IMR-90 (cell line): ENCODE measurements at regions not wholly inside any gene's neighbourhood (a gene's known extent, or its start where the extent isn't known, plus 50 kb on each side); places are given as distances from the start of the nearest gene placed in this dataset.
A peak's percentile ranks its signal among the peaks of the same experiment; 100 is the strongest.

ENCODE experiments used
- ATAC-seq: fragments of 200-7000 bp; cut with Tn5 transposase; 2 replicates; pipeline ENCODE4 v1.9.1; 2020; ENCODE audit warnings: low read depth, mild to moderate bottlenecking, moderate library complexity
- BruUV-seq: library from RNA; stranded (reverse); fragments of 400-500 nt; replicated peaks from 2 replicates; lab custom pipeline; 2021; lab: Mats Ljungman, UMichigan
- CTCF ChIA-PET: fragments of 300-600 bp; formaldehyde crosslinking; extraction: SDS; loops from one replicate; lab custom pipeline; 2021; ENCODE audit warnings: antibody characterized with exemption; lab: Yijun Ruan, JAX
- POLR2A ChIA-PET: fragments of 300-600 bp; sonication (Branson Sonifier 250); formaldehyde crosslinking; loops from one replicate; lab custom pipeline; 2022; ENCODE audit warnings: antibody characterized with exemption; ENCODE audit not compliant: unreplicated experiment; lab: Charles Lee
- DNase-seq: peaks from one replicate; pipeline ENCODE4 v3.0.0; 2013
- H2AFZ ChIP-seq: replicated peaks from 2 replicates; pipeline ENCODE3; 2013; ENCODE audit warnings: low read length, mild to moderate bottlenecking; ENCODE audit not compliant: poor library complexity
- H2AK5ac ChIP-seq: 2 replicates; pipeline ENCODE4 v1.6.1; 2013; ENCODE audit warnings: low read depth, low read length, inconsistent platforms
- H2AK9ac ChIP-seq: replicated peaks from 2 replicates; pipeline ENCODE3; 2013; ENCODE audit warnings: mild to moderate bottlenecking, low read depth, low read length, moderate library complexity; ENCODE audit not compliant: poor library complexity
- H2BK120ac ChIP-seq: 2 replicates; pipeline ENCODE4 v1.6.1; 2013; ENCODE audit warnings: low read depth, low read length, inconsistent platforms
- H2BK15ac ChIP-seq: 3 replicates; pipeline ENCODE4 v1.6.1; 2013; ENCODE audit warnings: low read depth, low read length, inconsistent platforms
- H2BK20ac ChIP-seq: 2 replicates; pipeline ENCODE4 v1.6.1; 2013; ENCODE audit warnings: low read depth, mild to moderate bottlenecking, inconsistent platforms, low read length, moderate library complexity
- H2BK5ac ChIP-seq: 2 replicates; pipeline ENCODE4 v1.6.1; 2013; ENCODE audit warnings: mild to moderate bottlenecking, low read depth, low read length, inconsistent platforms; ENCODE audit not compliant: poor library complexity, severe bottlenecking
- H3K14ac ChIP-seq: replicated peaks from 2 replicates; pipeline ENCODE4 v1.6.1; 2013; ENCODE audit warnings: low read depth, low read length, inconsistent platforms
- H3K18ac ChIP-seq: 2 replicates; pipeline ENCODE4 v1.6.1; 2013; ENCODE audit warnings: low read depth, low read length, control low read depth
- H3K23ac ChIP-seq: 2 replicates; pipeline ENCODE4 v1.6.1; 2013; ENCODE audit warnings: low read depth, low read length, inconsistent platforms
- H3K27ac ChIP-seq: 2 replicates; pipeline ENCODE4 v1.5.1; 2013; ENCODE audit warnings: mild to moderate bottlenecking, control low read depth, low read length; ENCODE audit not compliant: insufficient read depth
- H3K27me3 ChIP-seq: 2 replicates; pipeline ENCODE4 v1.6.1; 2013; ENCODE audit warnings: low read length; ENCODE audit not compliant: control insufficient read depth, insufficient read depth
- H3K36me3 ChIP-seq: 2 replicates; pipeline ENCODE4 v1.6.1; 2013; ENCODE audit warnings: low read length, mixed read lengths; ENCODE audit not compliant: control insufficient read depth, insufficient read depth
- H3K4ac ChIP-seq: 2 replicates; pipeline ENCODE4 v1.6.1; 2013; ENCODE audit warnings: low read depth, low read length, inconsistent platforms
- H3K4me1 ChIP-seq: 2 replicates; pipeline ENCODE4 v1.6.1; 2013; ENCODE audit warnings: low read length, mixed read lengths; ENCODE audit not compliant: control insufficient read depth, insufficient read depth
- H3K4me2 ChIP-seq: 2 replicates; pipeline ENCODE4 v1.6.1; 2013; ENCODE audit warnings: low read depth, mild to moderate bottlenecking, control low read depth, low read length, moderate library complexity
- H3K4me3 ChIP-seq: 2 replicates; pipeline ENCODE4 v1.5.1; 2013; ENCODE audit warnings: low read depth, mild to moderate bottlenecking, control low read depth, low read length, moderate library complexity; ENCODE audit not compliant: insufficient read depth
- H3K56ac ChIP-seq: 2 replicates; pipeline ENCODE4 v1.6.1; 2013; ENCODE audit warnings: low read length, inconsistent platforms; ENCODE audit not compliant: insufficient read depth; ENCODE audit errors: extremely low read depth
- H3K79me1 ChIP-seq, 2 experiments: 2 replicates each; pipeline ENCODE4 v1.6.1; 2013; ENCODE audit warnings: low read length in 2 of 2, inconsistent platforms in 1 of 2, low read depth in 1 of 2
- H3K9ac ChIP-seq: 2 replicates; pipeline ENCODE4 v1.6.1; 2013; ENCODE audit warnings: low read depth, low read length, control low read depth
- H3K9me1 ChIP-seq: 2 replicates; pipeline ENCODE4 v1.6.1; 2013; ENCODE audit warnings: low read length, inconsistent platforms; ENCODE audit not compliant: insufficient read depth
- H3K9me3 ChIP-seq: 2 replicates; pipeline ENCODE4 v1.6.1; 2013; ENCODE audit warnings: low read length; ENCODE audit not compliant: control insufficient read depth, insufficient read depth
- H4K20me1 ChIP-seq: 2 replicates; pipeline ENCODE4 v1.6.1; 2013; ENCODE audit warnings: low read length, inconsistent platforms; ENCODE audit not compliant: insufficient read depth
- H4K5ac ChIP-seq: 2 replicates; pipeline ENCODE4 v1.6.1; 2013; ENCODE audit warnings: mild to moderate bottlenecking, low read depth, low read length, control low read depth
- H4K8ac ChIP-seq, 2 experiments: 2 replicates each; pipeline ENCODE4 v1.6.1; 2013; ENCODE audit warnings: low read depth in 2 of 2, low read length in 2 of 2, control low read depth in 1 of 2, inconsistent platforms in 1 of 2
- H4K91ac ChIP-seq: 2 replicates; pipeline ENCODE4 v1.6.1; 2013; ENCODE audit warnings: low read depth, low read length, inconsistent platforms; ENCODE audit not compliant: insufficient read depth
- BHLHE40 ChIP-seq: fragments of 150-350 bp; IDR thresholded peaks from 2 replicates; pipeline ENCODE4 v1.6.1; 2016; ENCODE audit warnings: mild to moderate bottlenecking, low read depth, low read length
- CEBPB ChIP-seq: IDR thresholded peaks from 2 replicates; pipeline ENCODE4 v1.6.1; 2012; ENCODE audit warnings: low read depth, low read length, improper control_type of control experiment
- CHD1 ChIP-seq: IDR thresholded peaks from 2 replicates; pipeline ENCODE4 v1.6.1; 2012; ENCODE audit warnings: low read depth, low read length, improper control_type of control experiment
- CTCF ChIP-seq: conservative IDR thresholded peaks from 2 replicates; pipeline ENCODE4 v1.5.1; 2012; ENCODE audit warnings: mild to moderate bottlenecking, low read depth, low read length, improper control_type of control experiment
- ELK1 ChIP-seq: fragments of 150-350 bp; IDR thresholded peaks from 2 replicates; pipeline ENCODE4 v1.6.1; 2016; ENCODE audit warnings: low read depth, mild to moderate bottlenecking, low read length, moderate library complexity, borderline replicate concordance
- FOS ChIP-seq: fragments of 150-350 bp; IDR thresholded peaks from 2 replicates; pipeline ENCODE4 v1.6.1; 2016; ENCODE audit warnings: low read depth, low read length
- MAFK ChIP-seq: IDR thresholded peaks from 2 replicates; pipeline ENCODE4 v1.6.1; 2012; ENCODE audit warnings: low read depth, low read length, improper control_type of control experiment
- MAZ ChIP-seq: IDR thresholded peaks from 2 replicates; pipeline ENCODE4 v1.6.1; 2012; ENCODE audit warnings: low read depth, mild to moderate bottlenecking, low read length, improper control_type of control experiment, moderate library complexity, borderline replicate concordance
- MXI1 ChIP-seq: IDR thresholded peaks from 2 replicates; pipeline ENCODE4 v1.6.1; 2012; ENCODE audit warnings: low read depth, mild to moderate bottlenecking, low read length, moderate library complexity, borderline replicate concordance
- NFE2L2 ChIP-seq: fragments of 150-350 bp; IDR thresholded peaks from 2 replicates; pipeline ENCODE4 v1.6.1; 2016; ENCODE audit warnings: low read depth, mild to moderate bottlenecking, low read length
- POLR2A ChIP-seq: IDR thresholded peaks from 2 replicates; pipeline ENCODE4 v1.6.1; 2012; ENCODE audit warnings: mild to moderate bottlenecking, low read depth, low read length
- RAD21 ChIP-seq: IDR thresholded peaks from 2 replicates; pipeline ENCODE4 v1.6.1; 2012; ENCODE audit warnings: low read length, improper control_type of control experiment
- RCOR1 ChIP-seq: IDR thresholded peaks from 2 replicates; pipeline ENCODE4 v1.6.1; 2012; ENCODE audit warnings: mild to moderate bottlenecking, low read length, improper control_type of control experiment; ENCODE audit not compliant: insufficient replicate concordance
- RFX5 ChIP-seq: IDR thresholded peaks from 2 replicates; pipeline ENCODE4 v1.8.0; 2012; ENCODE audit warnings: low read depth, mild to moderate bottlenecking, low read length, moderate library complexity
- SMC3 ChIP-seq: fragments of 150-350 bp; IDR thresholded peaks from 2 replicates; pipeline ENCODE4 v1.6.1; 2016; ENCODE audit warnings: low read depth, mild to moderate bottlenecking, antibody characterized with exemption, low read length, moderate library complexity
- USF2 ChIP-seq: fragments of 150-350 bp; IDR thresholded peaks from 2 replicates; pipeline ENCODE4 v1.6.1; 2017; ENCODE audit warnings: mild to moderate bottlenecking, antibody characterized with exemption, low read length, low read depth
- WGBS, 2 experiments: methylation state at CpG; one replicate each; pipeline versions ENCODE4 v1.1.5 to v1.1.7; 2013; ENCODE audit warnings: missing lambda C conversion rate in 2 of 2; ENCODE audit not compliant: insufficient read length in 1 of 2; ENCODE audit errors: extremely low coverage in 2 of 2; 5-methylcytosine and 5-hydroxymethylcytosine counted together
- dilution Hi-C: fragments of 300-500 bp; cut with HindIII; formaldehyde crosslinking; loops from one replicate; pipeline ENCODE4 v1.14.3; 2018; ENCODE audit warnings: low sequenced_read_pairs; ENCODE audit not compliant: unreplicated experiment
- in situ Hi-C: fragments of 300-500 bp; cut with MboI; formaldehyde crosslinking; loops from 3 replicates; pipeline ENCODE4 v1.14.3; 2019; ENCODE audit warnings: low sequenced_read_pairs, inconsistent platforms, mixed read lengths
- intact Hi-C: fragments of 100-400 bp; cut with micrococcal nuclease; formaldehyde crosslinking; loops from 2 replicates; pipeline ENCODE4 v1.10.0; 2022

GRCh38 chr15:79640206-79640605, 208.1 kb downstream of the MINAR1 start:
- Histone ChIP-seq H3K4me1 (peaks cover 6% of the 10 kb centered on the region), H4K5ac (peak overlapping the region; percentile 53; the same call in 1 of the 2 replicates), H2AK9ac (peak overlapping the region; percentile 12), H3K4ac (peak overlapping the region; percentile 85), H3K14ac (peak overlapping the region; percentile 38), H3K79me1 (no peaks in the 10 kb centered on the region), H3K27ac (peak overlapping the region; percentile 12), H3K4me2 (no peak overlapping the region), H3K36me3 (no peaks in the 10 kb centered on the region), H2AFZ (peak overlapping the region; percentile 68), H3K27me3 (no peaks in the 10 kb centered on the region), H2BK20ac (peak overlapping the region; percentile 93), H3K56ac (peak overlapping the region; percentile 33; the same call in 1 of the 2 replicates), H4K8ac (peak overlapping the region; percentile 28 to 61; a peak in 3 of 4 replicates), H3K9me3 (peaks cover 3% of the 10 kb centered on the region; the same call in 1 of the 2 replicates), H4K91ac (peak overlapping the region; percentile 82), H2AK5ac (peak overlapping the region; percentile 89), H2BK15ac (peak overlapping the region; percentile 18; the same call in 1 of the 3 replicates), H3K9ac (no peak overlapping the region), H3K4me3 (no peak overlapping the region), H3K23ac (peak overlapping the region; percentile 84; the same call in 1 of the 2 replicates), H3K9me1 (peaks cover 13% of the 10 kb centered on the region), H4K20me1 (no peaks in the 10 kb centered on the region), H2BK5ac (peak overlapping the region; percentile 76), H2BK120ac (peak overlapping the region; percentile 93), H3K18ac (peak overlapping the region; percentile 61)
- WGBS, 2 experiments, result 17% methylated on average over 2 of the region's 3 CpGs; no CpG with 5 or more reads in 1 of the 2 experiments
- BruUV-seq, result no TSS peak
- TF ChIP-seq MAZ, result no peak
- no peak for TF ChIP-seq CTCF
- no peak for TF ChIP-seq MXI1
- TF ChIP-seq BHLHE40, result peak; percentile 80
- TF ChIP-seq USF2, result no peak
- TF ChIP-seq NFE2L2, result peak; percentile 46; the same call in 1 of the 2 replicates
- TF ChIP-seq MAFK, result no peak; the same call in 1 of the 2 replicates
- TF ChIP-seq POLR2A, result no peak
- TF ChIP-seq RCOR1, result no peak
- no peak for TF ChIP-seq CEBPB
- TF ChIP-seq SMC3, result no peak
- TF ChIP-seq RFX5, result no peak
- TF ChIP-seq RAD21, result no peak
- no peak for TF ChIP-seq CHD1
- TF ChIP-seq FOS, result peak; percentile 63
- no peak for TF ChIP-seq ELK1
- peak; percentile 84 for DNase-seq
- in situ Hi-C loops (loop anchor here (25.0 kb wide), 1 partner anchor 347 kb away; no protein-coding TSS in a partner anchor), intact Hi-C loops (no loop called here), dilution Hi-C loops (no loop called here)
- ChIA-PET POLR2A (no interaction called here), CTCF (interaction anchor here (1.4 kb wide), 1 partner anchor 213 kb away, joined by 4 read pairs; no protein-coding TSS in a partner anchor)
- peak; percentile 96 for ATAC-seq
